ENCODE measurements at regions not wholly inside any gene's neighbourhood (a gene's known extent, or its start where the extent isn't known, plus 50 kb on each side); places are given as distances from the start of the nearest gene placed in this dataset.
"Not testable (repeated sequence)": the region's sequence is repeated elsewhere in the genome, so short reads cannot be mapped to it uniquely, and the experiment has no call there.

DNA sequence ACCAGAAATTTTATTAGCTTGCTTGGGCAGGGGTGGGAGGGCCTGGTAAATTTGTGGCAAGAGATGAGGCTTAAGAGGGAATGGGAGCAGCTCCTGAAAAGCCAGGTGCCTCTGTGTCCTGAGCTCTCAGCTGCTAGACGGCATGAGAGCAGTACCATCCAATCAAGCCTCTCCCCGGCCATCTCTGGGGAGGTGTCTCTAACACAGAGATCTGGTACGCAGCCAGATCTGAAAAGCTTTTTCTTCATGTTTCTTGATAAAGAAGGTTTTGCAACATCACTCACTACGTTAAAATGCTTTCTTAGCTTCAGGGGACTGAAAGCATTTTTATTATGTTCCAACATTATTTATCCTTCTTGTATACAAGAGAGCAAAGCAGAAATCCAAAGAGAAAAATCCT lies 488.2 kb downstream of the RBFOX1 start:
- no peak for DNase-seq (ENCODE audit: low spot score)

DNA sequence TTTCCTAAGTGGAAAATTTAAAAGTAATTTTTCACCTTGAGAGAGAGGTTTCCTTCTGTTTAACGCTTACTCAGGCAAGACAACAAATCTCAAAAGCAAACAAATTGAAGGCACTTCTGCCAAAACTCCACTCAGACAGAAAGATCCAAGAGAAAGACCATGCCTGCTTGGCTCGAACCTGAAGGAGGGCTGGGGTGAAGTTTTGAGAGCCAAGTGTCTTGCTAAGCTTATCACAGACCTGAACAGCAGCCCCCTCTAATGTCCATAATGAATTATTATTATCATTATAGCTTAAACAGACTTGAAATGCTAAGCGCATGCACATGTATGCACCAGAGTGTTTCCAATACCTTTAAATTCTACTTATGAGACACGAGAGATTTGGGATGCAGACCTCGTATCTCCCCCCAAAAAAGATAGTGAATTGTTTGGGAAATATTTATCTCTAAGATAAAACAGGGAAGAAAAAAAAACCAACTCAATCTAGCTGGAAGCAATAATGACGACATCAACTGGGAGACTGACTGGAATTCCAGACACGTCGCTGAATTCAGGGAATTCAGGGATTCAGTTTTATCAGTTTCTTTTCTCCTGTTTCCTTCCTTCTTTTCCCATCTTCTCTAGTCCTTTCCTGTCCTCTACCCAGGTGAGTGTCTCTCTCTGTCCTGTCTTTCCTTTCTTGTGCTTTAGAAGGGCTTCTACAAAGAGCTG lies 473.2 kb downstream of the RBFOX1 start:
- DNase-seq (ENCODE audit: low spot score), result no peak

GRCh38 chr16:7804635-7805195 lies 472.1 kb downstream of the RBFOX1 start:
- DNase-seq (ENCODE audit: low spot score), result no peak

DNA sequence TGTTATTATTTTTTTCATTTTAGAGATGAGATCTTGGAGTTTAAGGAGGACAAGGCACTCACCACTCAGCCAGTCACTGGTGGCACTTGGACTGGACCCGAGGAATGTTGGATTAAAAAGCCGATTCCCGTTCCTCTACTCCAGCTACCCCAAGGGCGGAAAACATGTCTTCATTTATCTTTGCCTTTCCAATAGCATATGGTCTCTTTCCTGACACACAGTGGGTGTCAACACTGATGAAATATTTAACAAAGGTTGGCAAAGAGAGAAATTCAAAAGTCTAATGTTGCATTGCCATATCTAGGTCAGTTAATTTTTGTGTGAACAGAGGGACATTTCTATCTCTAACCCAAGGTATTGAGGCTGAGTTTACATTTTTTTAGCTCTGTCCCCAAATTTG lies 459.7 kb downstream of the RBFOX1 start:
- DNase-seq (ENCODE audit: low spot score), result no peak

- no peak for DNase-seq (ENCODE audit: low spot score)
These were observed 458.5 kb downstream of the RBFOX1 start for GRCh38 chr16:7791028-7791590.

DNA sequence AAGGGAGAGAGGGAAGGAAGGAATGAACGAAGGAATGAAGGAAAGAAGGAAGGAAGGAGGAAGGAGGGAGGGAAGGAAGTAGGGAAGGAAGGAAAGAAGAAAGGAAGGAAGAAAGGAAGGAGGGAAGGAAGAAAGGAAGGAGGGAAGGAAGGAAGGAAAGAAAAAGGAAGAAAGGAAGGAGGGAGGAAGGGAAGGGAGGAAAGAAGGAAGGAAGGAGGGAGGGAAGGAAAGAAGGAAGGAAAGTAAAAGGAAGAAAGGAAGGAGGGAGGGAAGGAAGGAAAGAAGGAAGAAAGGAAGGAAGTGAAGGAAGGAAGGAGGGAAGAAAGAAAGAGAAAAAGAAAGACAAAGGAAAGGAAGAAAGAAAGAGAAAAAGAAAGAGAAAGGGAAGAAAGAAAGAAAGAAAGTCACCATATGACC lies 442.4 kb downstream of the RBFOX1 start:
- no peak for DNase-seq (ENCODE audit: low spot score)

GRCh38 chr16:7772722-7773121 lies 440.1 kb downstream of the RBFOX1 start:
- DNase-seq (ENCODE audit: low spot score), result no peak

GRCh38 chr16:7769091-7769490 lies 436.4 kb downstream of the RBFOX1 start:
- DNase-seq (ENCODE audit: low spot score), result not testable (repeated sequence)

GRCh38 chr16:7765079-7765550 lies 432.5 kb downstream of the RBFOX1 start:
- no peak for DNase-seq (ENCODE audit: low spot score)

DNA sequence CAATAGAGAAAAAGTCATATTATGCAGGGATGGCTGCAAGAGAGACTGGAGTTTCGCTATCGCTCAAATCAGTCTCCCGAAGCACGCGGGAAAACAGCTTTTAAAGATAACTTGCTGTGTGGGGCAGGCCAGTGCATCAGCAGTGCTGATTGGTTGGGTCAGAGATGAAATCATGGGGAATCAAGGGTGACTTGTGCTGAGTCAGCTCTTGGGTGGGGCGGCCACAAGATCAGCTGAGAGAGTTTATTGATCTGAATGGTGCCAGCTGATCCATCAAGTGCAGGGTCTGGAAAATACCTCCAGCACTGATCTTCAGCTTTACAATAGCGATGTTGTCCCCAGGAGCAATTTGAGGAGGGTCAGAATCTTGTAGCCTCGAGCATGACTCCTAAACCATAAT lies 430.5 kb downstream of the RBFOX1 start:
- no peak for DNase-seq (ENCODE audit: low spot score)

Measured in germinal center (tissue), 1 donor.